Kidney epithelial cell (primary cell): ENCODE measurements at regions not wholly inside any gene's neighbourhood (a gene's known extent, or its start where the extent isn't known, plus 50 kb on each side); places are given as distances from the start of the nearest gene placed in this dataset.
A peak's percentile ranks its signal among the peaks of the same experiment; 100 is the strongest.

Source experiments
- DNase-seq: peaks from one replicate; pipeline ENCODE4 v3.0.0-alpha.2; 2010; ENCODE audit warnings: low read depth
- H3K27me3 ChIP-seq: 2 replicates; pipeline ENCODE4 v1.6.0; 2011; ENCODE audit warnings: low read length; ENCODE audit not compliant: control insufficient read depth, insufficient read depth
- H3K36me3 ChIP-seq: 2 replicates; pipeline ENCODE4 v1.5.1; 2011; ENCODE audit warnings: low read length; ENCODE audit not compliant: control insufficient read depth, insufficient read depth
- H3K4me3 ChIP-seq: 2 replicates; pipeline ENCODE4 v1.5.1; 2011; ENCODE audit warnings: low read depth, mild to moderate bottlenecking, control low read depth, low read length
- TF ChIP-seq, protein P1 (sequence below): IDR thresholded peaks from 2 replicates; pipeline ENCODE4 v1.5.1; 2011; ENCODE audit warnings: mild to moderate bottlenecking, moderate library complexity, low read length, control low read depth, inconsistent platforms; ENCODE audit not compliant: insufficient read depth, poor library complexity, severe bottlenecking

DNA sequence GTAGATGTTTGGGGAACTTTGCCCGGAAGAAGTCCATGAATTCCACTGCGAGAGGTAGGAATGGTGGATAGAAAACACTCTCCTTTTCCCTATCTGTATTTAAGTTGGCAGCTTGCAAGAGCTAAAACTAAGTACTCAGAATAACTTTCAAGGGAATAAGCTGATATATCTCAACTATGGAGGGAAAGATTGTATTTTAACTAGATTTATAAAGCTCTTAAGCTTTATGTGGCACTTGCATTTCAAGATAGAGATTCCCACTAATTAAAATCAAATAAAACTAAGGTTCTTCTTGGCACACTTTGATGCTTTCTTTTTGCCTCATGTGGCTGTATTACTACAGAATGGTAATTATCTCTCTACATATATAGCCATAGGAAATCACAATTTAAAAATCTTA is 149.7 kb upstream of the STARD13 start:
- H3K4me3 ChIP-seq: no peak overlapping the region
- H3K27me3 ChIP-seq: no peaks in the 10 kb centered on the region
- DNase-seq: no peak
- TF ChIP-seq, protein P1, sequence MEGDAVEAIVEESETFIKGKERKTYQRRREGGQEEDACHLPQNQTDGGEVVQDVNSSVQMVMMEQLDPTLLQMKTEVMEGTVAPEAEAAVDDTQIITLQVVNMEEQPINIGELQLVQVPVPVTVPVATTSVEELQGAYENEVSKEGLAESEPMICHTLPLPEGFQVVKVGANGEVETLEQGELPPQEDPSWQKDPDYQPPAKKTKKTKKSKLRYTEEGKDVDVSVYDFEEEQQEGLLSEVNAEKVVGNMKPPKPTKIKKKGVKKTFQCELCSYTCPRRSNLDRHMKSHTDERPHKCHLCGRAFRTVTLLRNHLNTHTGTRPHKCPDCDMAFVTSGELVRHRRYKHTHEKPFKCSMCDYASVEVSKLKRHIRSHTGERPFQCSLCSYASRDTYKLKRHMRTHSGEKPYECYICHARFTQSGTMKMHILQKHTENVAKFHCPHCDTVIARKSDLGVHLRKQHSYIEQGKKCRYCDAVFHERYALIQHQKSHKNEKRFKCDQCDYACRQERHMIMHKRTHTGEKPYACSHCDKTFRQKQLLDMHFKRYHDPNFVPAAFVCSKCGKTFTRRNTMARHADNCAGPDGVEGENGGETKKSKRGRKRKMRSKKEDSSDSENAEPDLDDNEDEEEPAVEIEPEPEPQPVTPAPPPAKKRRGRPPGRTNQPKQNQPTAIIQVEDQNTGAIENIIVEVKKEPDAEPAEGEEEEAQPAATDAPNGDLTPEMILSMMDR: no peak
- H3K36me3 ChIP-seq: no peaks in the 10 kb centered on the region

DNA sequence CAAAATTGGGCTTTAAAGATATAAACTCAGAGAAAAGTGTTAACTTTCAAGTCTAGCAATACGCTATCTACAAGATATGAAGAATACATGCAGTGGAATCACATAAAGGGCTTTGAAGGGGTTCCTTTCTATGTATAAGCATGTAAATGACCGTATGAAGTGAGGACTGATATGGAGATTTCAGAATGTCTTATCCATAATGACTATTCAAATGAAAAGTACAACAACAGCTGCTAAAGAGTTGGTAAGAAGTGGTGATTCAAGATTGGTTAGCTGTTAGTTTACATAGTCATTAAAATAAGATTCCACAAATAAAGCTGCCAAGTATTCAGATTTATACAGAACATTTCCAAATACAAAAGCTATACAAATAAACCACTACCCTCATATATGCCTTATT is 153.4 kb upstream of the STARD13 start:
- Histone ChIP-seq H3K36me3 (no peaks in the 10 kb centered on the region), H3K4me3 (no peak overlapping the region), H3K27me3 (no peaks in the 10 kb centered on the region)
- DNase-seq: no peak
- TF ChIP-seq, protein P1: no peak

DNA sequence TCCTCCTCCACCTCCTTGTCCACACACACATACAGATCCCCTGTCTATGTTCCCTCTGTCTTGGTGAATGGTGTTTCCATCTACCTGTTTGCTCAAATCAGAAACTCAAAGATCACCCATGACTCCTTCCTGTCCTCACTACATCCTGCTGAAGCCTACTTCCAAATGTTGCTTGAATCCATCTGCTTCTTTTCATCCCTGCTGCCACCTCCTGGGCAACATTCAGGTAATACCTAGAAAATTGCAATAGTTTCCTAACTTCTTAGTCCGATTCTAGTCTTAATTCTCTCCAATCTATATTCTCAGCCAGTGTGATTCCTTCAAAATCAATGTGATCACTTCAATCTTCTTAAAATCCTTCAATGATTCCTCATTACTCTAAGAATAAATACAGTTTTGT is 155.5 kb upstream of the STARD13 start:
- TF ChIP-seq, protein P1: peak; percentile 42
- H3K27me3 ChIP-seq: no peaks in the 10 kb centered on the region
- H3K4me3 ChIP-seq: no peak overlapping the region
- H3K36me3 ChIP-seq: no peaks in the 10 kb centered on the region
- DNase-seq: no peak

DNA sequence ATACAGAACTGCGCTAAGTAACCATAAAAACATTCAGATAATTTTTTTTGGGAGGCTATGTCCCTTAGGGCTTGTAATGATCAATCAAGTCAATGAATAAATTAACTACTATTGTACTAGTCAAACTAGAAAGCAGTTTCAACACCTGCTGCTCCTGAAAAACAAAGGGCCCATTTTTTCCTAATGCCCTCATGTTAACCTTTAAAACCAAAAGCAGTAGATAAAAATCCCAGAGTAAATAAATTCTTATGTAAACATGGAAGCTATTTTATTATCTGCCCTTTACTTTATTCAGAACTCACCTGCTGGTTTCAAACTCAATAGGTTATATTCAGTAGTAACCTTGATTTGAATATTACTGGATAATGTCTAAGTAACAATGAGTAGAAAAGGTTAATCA is 159.5 kb upstream of the STARD13 start:
- H3K27me3 ChIP-seq: no peaks in the 10 kb centered on the region
- H3K36me3 ChIP-seq: no peaks in the 10 kb centered on the region
- no peak overlapping the region for H3K4me3 ChIP-seq
- TF ChIP-seq, protein P1: no peak
- no peak for DNase-seq

DNA sequence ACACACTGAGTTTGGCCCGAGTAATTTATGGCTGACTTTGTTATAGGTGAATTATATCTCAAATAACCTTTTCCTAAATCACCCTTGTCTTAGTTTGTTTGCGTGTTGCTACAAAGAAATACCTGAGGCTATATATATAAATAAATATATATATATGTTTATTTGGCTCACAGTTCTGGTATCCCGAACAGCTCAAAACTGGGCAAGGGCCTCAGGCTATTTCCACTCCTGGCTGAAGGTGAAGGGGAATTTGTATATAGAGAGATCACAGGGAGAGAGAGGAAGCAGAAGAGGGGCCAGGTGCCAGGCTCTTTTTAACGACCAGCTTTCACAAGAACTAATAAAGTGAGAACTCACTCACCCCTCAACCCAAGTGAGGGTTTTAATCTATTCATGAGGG is 159.9 kb upstream of the STARD13 start:
- Histone ChIP-seq H3K27me3 (no peaks in the 10 kb centered on the region), H3K36me3 (no peaks in the 10 kb centered on the region), H3K4me3 (no peak overlapping the region)
- DNase-seq: no peak
- TF ChIP-seq, protein P1: no peak

DNA sequence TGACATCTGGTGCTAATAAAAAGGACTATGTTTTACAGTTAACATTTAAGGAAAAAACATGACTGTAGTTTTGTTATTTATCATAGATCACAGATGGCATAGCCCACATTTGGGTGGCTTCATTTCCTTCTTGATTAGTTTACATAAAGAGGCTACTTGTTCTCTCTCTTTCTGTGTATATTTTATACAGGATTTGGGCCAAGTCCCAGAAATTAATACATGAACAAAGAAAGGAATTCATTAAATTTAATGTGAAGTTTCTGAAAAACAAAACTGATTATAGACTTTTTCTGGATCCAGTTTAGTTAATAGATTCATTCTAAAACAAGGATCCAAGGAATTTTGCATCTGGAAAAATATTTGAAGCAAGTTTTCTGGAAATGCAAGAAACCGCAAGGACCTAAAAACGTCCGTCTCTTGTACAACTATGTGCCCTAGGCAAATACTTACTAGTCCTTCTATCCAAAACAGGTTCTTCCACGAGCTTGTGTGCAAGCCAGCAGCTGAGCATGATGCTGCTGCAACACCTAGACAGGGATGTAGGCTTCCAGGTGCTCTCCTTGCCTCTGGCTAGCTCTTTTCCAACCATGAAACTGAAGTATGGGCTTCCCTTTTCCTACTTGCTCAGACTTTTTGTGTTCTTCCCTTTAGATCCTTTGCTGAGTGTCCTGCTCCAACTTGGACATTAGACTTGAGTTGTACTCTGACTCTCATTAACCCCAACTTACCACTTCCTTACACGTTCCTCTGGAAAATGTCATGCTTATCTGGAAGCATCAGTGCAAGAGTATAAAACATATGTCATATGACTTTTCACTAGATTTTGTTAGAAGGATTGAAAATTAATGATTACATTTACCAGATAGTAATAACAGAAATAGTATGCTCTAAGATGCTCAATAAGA is 161.5 kb upstream of the STARD13 start:
- TF ChIP-seq, protein P1: no peak

More for the DNA sequence above, 161.5 kb upstream of the STARD13 start:
- Histone ChIP-seq H3K4me3 (no peak overlapping the region), H3K36me3 (no peaks in the 10 kb centered on the region), H3K27me3 (no peaks in the 10 kb centered on the region)
- no peak for DNase-seq
